ELR (cell line): ENCODE measurements at regions not wholly inside any gene's neighbourhood (a gene's known extent, or its start where the extent isn't known, plus 50 kb on each side); places are given as distances from the start of the nearest gene placed in this dataset.
"Not testable (repeated sequence)": the region's sequence is repeated elsewhere in the genome, so short reads cannot be mapped to it uniquely, and the experiment has no call there.

Experiments used
- DNase-seq: peaks from one replicate; pipeline ENCODE4 v3.0.0-alpha.2; 2015; ENCODE audit warnings: low read depth

- peak; percentile 4 for DNase-seq
Measured at GRCh38 chr2:48043746-48044145, 137.4 kb upstream of the FBXO11 start.

- no peak for DNase-seq
Measured at GRCh38 chr2:48045613-48046012, 139.3 kb upstream of the FBXO11 start.

DNA sequence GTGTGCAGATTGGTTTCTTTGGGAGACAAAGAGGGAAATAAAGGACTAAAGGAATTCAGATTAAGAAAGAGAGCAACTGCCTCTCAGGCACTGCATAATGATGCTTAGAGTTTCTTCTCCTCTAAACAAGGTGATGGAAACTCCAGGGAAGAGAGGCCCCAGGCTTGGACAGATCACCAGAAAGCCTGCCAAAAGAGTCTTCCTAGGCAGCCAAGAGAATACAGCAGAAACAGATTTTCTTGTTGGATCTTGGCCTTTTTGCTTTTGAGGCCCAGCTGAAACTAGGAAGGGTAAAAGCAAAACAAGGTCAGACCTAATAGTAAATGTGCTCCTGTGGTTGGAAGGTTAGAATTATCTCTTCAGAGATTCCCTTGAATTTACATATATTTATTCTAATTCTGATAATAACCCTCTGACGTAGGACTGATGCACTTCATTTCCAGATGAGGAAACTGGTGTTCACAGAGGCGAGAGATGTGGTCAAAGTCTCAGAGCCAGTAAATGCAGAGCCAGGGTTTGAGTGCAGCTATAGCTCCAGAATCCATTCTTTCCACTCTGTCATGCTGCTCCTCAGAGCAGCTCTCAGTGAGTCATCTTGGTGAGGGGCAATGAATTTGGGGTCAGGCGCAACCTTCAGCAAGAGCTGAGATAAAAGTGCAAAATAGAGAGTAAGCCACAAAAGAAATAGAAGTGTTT lies 142.3 kb upstream of the FBXO11 start:
- DNase-seq, result no peak

DNA sequence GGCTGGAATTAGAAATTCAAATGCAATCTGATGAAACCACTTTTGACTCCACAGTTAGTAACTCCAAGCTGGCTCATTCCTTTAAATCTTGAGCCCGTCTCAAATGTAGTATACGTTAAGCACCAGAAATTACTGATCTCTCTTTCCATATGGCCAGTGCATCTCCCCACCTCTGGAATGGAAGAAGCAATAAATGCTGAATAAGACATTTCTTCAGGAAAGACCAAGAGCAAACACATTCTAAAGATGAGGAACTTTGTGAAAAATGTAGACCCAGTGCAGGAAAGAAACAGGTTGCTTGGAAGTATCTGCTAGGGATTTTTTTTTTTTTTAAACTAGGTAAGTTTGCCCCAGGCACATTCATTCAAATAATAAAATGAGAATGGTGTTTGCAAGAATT lies 143.1 kb upstream of the FBXO11 start:
- DNase-seq, result no peak

DNA sequence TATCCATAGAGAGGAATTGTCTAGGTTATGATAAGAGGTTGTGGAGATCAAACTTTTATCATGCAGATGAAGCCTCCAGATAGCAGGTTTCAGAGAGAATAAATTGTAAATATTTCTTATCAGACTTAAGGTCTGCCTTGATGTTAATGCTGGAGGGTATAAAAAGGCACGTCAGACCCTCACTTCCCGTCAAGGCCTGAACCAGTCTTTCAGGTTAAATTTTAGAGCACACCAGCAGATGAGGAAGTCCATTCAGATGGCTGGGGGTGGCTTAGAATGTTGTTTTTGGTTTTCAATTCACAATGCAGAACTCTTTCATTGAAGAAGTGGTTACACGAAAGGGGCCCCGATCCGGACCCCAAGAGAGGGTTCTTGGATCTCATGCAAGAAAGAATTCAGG lies 144.4 kb upstream of the FBXO11 start:
- DNase-seq, result no peak

- DNase-seq, result no peak
Measured at GRCh38 chr2:48059975-48060374, 153.7 kb upstream of the FBXO11 start.

DNA sequence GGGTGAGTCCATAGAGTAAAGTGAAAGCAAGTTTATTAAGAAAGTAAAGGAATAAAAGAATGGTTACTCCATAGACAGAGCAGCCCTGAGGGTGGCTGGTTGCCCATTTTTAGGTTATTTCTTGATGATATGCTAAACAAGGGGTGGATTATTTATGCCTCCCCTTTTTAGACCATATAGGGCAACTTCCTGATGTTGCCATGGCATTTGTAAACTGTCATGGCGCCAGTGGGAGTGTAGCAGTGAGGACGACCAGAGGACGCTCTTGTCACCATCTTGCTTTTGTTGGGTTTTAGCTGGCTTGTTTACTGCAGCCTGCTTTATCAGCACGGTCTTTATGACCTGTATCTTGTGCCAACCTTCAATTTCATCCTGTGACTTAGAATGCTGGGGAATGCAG lies 155.4 kb upstream of the FBXO11 start:
- DNase-seq, result not testable (repeated sequence)

DNA sequence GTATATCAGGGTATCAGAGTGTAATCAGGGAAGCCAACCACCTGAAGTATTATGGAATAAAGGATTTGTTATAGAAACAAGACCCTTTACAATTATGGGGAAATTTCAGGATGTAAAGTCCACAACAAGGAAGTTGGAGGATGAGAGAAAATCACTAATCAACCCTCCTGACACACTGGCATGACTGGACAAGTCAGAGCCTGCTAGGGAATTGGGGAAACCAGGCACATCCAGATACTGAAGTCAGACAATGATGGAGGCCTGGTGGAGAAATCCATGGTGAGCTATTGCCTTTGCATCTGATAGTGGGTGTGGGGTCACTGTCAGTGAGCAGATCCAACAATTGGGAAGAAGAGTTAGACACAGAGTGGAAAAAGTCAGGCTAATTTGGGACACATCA lies 158.8 kb upstream of the FBXO11 start:
- no peak for DNase-seq

DNA sequence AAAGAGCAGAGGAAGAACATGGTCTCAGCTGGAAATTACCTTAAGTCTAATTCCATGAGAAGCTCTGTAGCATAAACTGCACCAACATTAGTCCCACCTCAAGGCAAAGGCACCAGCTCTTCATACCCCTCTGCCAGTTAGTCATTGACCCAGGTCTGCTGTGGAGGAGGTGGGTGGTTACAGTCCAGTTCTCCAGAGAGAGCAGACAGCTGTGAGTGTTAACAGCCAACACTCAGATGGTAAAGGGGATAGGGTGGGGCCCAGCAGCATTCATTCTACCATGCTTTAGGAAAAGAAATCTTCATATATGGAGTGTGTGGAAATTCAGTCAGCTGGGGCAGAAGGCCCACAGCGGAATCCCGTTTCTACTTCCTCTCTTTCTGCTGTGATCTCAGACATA lies 159.7 kb upstream of the FBXO11 start:
- DNase-seq, result no peak

GRCh38 chr2:48069769-48070168 lies 163.5 kb upstream of the FBXO11 start:
- DNase-seq, result no peak

DNA sequence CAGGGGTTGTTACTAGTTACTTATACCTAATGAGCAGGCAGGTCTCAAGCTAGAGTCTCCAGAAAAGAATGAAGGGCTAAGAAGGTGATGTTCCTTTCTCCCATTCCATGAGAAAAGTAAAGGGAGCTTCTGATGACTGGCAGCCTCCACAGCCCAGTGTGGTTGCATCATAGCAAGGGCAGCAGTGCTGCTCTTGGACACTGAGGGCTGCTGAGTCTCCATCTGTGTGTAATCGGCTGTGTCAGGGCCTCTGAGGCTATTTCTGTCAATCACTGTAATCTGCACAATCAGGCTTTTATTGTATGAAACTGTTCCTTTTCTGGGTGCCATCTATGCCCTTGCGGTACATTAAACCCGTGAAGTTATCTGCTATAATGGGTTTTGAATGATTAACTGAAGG lies 164.1 kb upstream of the FBXO11 start:
- DNase-seq, result no peak

- DNase-seq, result no peak
Measured at GRCh38 chr2:48072583-48072982, 166.3 kb upstream of the FBXO11 start.

DNA sequence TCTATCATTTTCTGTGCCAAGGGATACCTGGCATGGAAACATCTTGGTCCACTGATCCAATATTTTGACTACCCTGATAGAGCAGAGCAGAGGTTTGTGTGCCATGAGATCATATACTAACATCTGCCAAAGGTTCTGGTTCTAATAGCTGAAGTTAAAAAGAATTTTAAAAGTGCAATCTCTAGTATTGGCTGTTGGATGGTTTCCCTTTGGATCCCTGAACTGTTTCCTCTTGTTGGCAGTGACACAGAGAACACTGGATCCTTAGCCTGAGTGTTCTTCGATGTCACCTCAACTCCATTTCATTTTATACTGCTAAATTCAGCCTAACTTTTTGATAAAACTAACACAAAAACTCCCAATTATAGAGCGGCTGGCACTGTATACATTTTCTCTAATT lies 169.3 kb upstream of the FBXO11 start:
- no peak for DNase-seq

DNA sequence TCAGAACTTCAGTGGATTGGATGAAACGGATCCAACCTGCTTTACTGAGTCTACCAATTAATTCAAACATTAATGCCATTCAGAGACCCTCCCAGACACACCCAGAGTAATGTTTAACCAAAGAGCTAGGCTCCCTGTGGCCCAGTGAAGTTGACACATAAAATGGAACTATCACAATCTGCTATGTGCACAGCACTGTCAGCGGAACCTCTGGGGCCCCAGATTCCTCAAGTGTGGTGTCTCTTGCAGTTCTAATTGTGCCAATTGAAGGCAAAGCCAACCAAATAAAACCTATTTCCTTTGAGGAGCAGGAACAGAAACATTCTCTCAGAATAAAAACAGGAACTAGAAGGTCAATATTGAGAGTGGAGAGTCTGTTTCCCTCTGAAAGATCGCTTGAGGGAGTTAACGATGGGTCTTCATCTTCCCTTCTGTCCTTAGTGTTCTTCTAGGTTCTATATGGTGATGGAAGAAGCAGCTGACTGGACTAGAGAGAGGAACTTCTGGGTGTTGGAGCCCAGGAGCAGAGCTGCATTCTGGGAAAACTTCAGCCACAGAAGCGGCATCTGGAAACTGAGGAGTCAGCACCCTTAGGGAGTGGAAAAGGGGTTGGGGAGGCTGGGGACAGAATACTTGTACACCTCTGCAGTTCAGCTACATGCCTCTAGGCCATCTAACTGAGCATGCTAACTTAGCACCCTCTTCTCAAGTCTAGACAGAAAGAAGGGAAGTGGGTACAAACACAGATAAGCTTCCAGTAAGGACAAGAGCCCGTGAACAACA lies 174.4 kb upstream of the FBXO11 start:
- DNase-seq, result no peak

DNA sequence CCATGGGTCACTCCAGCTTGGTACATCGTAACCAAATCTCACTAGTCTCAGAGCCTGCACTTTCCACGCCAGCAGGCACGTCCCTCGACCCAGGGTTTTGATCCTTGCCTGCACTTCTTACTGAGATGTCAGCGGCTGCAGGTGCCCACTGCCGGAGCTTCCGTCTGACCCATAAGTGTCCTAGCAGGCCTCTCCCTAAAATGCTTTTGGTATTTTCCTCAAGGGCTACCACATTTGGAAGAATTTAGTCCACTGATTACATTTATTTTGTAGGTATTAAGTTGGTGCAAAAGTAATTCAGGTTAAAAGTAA lies 175.0 kb upstream of the FBXO11 start:
- no peak for DNase-seq

DNA sequence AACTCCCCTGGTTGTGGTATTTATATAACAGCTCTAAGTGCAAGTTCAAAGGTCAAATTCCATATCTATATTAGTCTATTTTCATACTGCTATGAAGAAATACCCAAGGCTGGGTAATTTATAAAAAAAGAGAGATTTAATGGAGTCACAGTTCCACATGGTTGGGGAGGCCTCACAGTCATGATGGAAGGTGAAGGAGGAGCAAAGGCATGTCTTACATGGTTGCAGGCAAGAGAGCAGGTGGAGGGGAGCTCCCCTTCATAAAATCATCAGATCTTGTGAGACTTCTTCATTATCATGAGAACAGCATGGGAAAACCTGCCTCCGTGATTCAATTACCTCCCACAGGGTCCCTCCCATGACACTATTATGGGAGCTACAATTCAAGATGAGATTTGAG lies 179.6 kb upstream of the FBXO11 start:
- DNase-seq, result no peak

- DNase-seq, result no peak
Measured at GRCh38 chr2:48088994-48089393, 182.7 kb upstream of the FBXO11 start.

- DNase-seq, result no peak
Measured at GRCh38 chr2:48089644-48090043, 183.3 kb upstream of the FBXO11 start.

GRCh38 chr2:48092846-48093803 lies 186.8 kb upstream of the FBXO11 start:
- peak; percentile 48 for DNase-seq

DNA sequence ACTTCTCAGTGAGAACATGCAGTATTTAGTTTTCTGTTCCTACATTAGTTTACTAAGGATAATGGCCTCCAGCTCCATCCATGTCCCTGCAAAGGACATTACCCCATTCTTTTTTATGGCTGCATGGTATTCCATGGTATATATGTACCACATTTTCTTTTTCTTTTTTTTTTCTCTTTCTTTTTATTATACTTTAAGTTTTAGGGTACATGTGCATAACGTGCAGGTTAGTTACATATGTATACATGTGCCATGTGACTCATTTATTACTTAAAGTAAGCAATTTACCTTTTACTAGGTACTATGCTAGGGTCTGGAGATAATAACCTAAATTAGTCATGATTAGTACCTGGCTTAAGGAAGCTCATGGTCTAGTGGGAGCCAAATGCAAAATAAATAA lies 190.5 kb upstream of the FBXO11 start:
- DNase-seq, result not testable (repeated sequence)

GRCh38 chr2:48098539-48098938 lies 192.2 kb upstream of the FBXO11 start:
- DNase-seq, result no peak

- DNase-seq, result no peak
Measured at GRCh38 chr2:48104418-48104817, 198.1 kb upstream of the FBXO11 start.

DNA sequence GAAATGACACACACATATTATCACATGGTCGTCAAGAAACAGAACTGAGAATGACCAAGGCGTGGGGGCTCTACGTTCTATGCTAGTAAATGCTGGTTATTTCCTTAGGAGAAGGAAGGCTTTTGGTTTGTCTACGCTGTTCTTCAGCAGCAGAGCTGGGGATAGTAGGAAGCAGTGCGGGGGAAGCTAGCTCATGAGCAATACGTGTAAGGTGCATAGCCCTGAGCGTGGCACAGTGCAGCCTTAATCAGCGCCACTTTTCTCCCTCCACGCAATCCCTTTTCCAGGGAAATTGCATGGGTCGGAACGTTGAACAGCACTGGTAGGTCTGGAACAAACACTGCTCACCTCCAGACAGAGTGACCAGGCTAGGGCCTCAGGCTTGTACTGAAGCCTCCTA lies 199.6 kb upstream of the FBXO11 start:
- no peak for DNase-seq
